GM12878 (cell line): ENCODE measurements at regions not wholly inside any gene's neighbourhood (a gene's known extent, or its start where the extent isn't known, plus 50 kb on each side); places are given as distances from the start of the nearest gene placed in this dataset.

ENCODE experiments used
- ATAC-seq: fragments of 200-7000 bp; cut with Tn5 transposase; 3 replicates; pipeline ENCODE4 v1.9.1; 2020; ENCODE audit warnings: mild to moderate bottlenecking, moderate library complexity
- BruUV-seq: library from RNA; stranded (reverse); fragments of 400-500 nt; replicated peaks from 2 replicates; lab custom pipeline; 2021; lab: Mats Ljungman, UMichigan
- CTCF ChIA-PET: fragments of 300-600 bp; sonication (Branson Sonifier 250); formaldehyde crosslinking; extraction: SDS; loops from one replicate; lab custom pipeline; 2021; ENCODE audit warnings: inconsistent platforms; lab: Yijun Ruan, JAX
- POLR2A ChIA-PET: fragments of 350-600 bp; formaldehyde crosslinking; extraction: SDS; loops from one replicate; lab custom pipeline; 2021; ENCODE audit warnings: inconsistent platforms; lab: Charles Lee
- RAD21 ChIA-PET: fragments of 300-600 bp; sonication (Branson Sonifier 250); formaldehyde crosslinking; loops from one replicate; lab custom pipeline; 2023; ENCODE audit warnings: antibody characterized with exemption; ENCODE audit not compliant: unreplicated experiment; lab: Charles Lee
- SMC1A ChIA-PET: fragments of 300-600 bp; sonication (Branson Sonifier 250); formaldehyde crosslinking; loops from one replicate; lab custom pipeline; 2023; ENCODE audit not compliant: unreplicated experiment, uncharacterized antibody; lab: Charles Lee
- DNase-seq: peaks from one replicate; pipeline ENCODE4 v3.0.0-alpha.2; 2011; ENCODE audit warnings: low read depth, low spot score
- FAIRE-seq: peaks from 3 replicates; lab custom pipeline; 2011; peaks lifted over from hg19 to GRCh38; lab: Jason Lieb, UNC
- H2AFZ ChIP-seq: 2 replicates; pipeline ENCODE4 v1.6.0; 2011; ENCODE audit warnings: low read depth, low read length, control low read depth; ENCODE audit not compliant: control insufficient read depth
- H3K27ac ChIP-seq: 2 replicates; pipeline ENCODE4 v1.5.1; 2011; ENCODE audit warnings: control low read depth; ENCODE audit not compliant: control insufficient read depth, insufficient read depth
- H3K27me3 ChIP-seq, 2 experiments: replicated peaks in 1 of 2; 2 replicates each; pipeline versions ENCODE4 v1.6.0 to v1.6.1; 2011; ENCODE audit warnings: low read length in 1 of 2; ENCODE audit not compliant: control insufficient read depth in 2 of 2, insufficient read depth in 2 of 2
- H3K36me3 ChIP-seq, 2 experiments: 2 replicates each; pipeline ENCODE4 v1.5.1; 2011; ENCODE audit warnings: low read length in 1 of 2; ENCODE audit not compliant: control insufficient read depth in 2 of 2, insufficient read depth in 2 of 2
- H3K4me1 ChIP-seq: 2 replicates; pipeline ENCODE4 v1.6.1; 2011; ENCODE audit warnings: mild to moderate bottlenecking, low read length, moderate library complexity, mixed read lengths; ENCODE audit not compliant: control insufficient read depth, insufficient read depth
- H3K4me2 ChIP-seq: 2 replicates; pipeline ENCODE4 v1.6.0; 2011; ENCODE audit warnings: control low read depth; ENCODE audit not compliant: control insufficient read depth, insufficient read depth
- H3K4me3 ChIP-seq: fragments of 200-600 bp; sonication (generic); 2 replicates; pipeline ENCODE4 v1.5.1; 2016
- H3K79me2 ChIP-seq: 2 replicates; pipeline ENCODE4 v1.6.0; 2011; ENCODE audit warnings: low read length; ENCODE audit not compliant: control insufficient read depth, insufficient read depth
- H3K9ac ChIP-seq: 2 replicates; pipeline ENCODE4 v1.8.0; 2011; ENCODE audit warnings: low read length, control low read depth, mixed read lengths; ENCODE audit not compliant: control insufficient read depth, insufficient read depth
- H3K9me3 ChIP-seq: replicated peaks from 3 replicates; pipeline ENCODE4 v1.5.1; 2011; ENCODE audit warnings: mild to moderate bottlenecking, low read length; ENCODE audit not compliant: control insufficient read depth, insufficient read depth
- H4K20me1 ChIP-seq: 2 replicates; pipeline ENCODE4 v1.6.0; 2011; ENCODE audit not compliant: control insufficient read depth, insufficient read depth
- ATF7 ChIP-seq: fragments of 450-650 bp; IDR thresholded peaks from 2 replicates; pipeline ENCODE4 v1.6.1; 2016; ENCODE audit warnings: low read depth, mild to moderate bottlenecking
- CBFB ChIP-seq: IDR thresholded peaks from 2 replicates; pipeline ENCODE4 v1.6.1; 2016; ENCODE audit warnings: antibody characterized with exemption, low read depth
- CHD2 ChIP-seq: IDR thresholded peaks from 2 replicates; pipeline ENCODE4 v1.6.1; 2011; ENCODE audit warnings: low read depth, low read length, improper control_type of control experiment, borderline replicate concordance
- DPF2 ChIP-seq: fragments of 450-650 bp; IDR thresholded peaks from 2 replicates; pipeline ENCODE4 v1.6.1; 2017; ENCODE audit warnings: mild to moderate bottlenecking
- ETV6 ChIP-seq, 2 experiments: fragments of 450-650 bp in 1 of 2; IDR thresholded peaks in 1 of 2; conservative IDR thresholded peaks in 1 of 2; 2 replicates each; pipeline ENCODE4 v1.6.1; 2014; ENCODE audit warnings: antibody characterized with exemption in 1 of 2, borderline replicate concordance in 1 of 2, low read depth in 1 of 2, mild to moderate bottlenecking in 1 of 2, moderate library complexity in 1 of 2
- NR2C1 ChIP-seq: fragments of 450-650 bp; IDR thresholded peaks from 2 replicates; pipeline ENCODE4 v1.6.1; 2017; ENCODE audit warnings: antibody characterized with exemption, mild to moderate bottlenecking, moderate library complexity
- NR2C2 ChIP-seq: IDR thresholded peaks from 2 replicates; pipeline ENCODE4 v1.6.1; 2011; ENCODE audit warnings: borderline replicate concordance, low read depth; ENCODE audit not compliant: control insufficient read depth, insufficient read length
- POLR2AphosphoS5 ChIP-seq: IDR thresholded peaks from 2 replicates; pipeline ENCODE4 v1.6.1; 2011; ENCODE audit warnings: mild to moderate bottlenecking, low read length, inconsistent platforms
- RUNX3 ChIP-seq: IDR thresholded peaks from 2 replicates; pipeline ENCODE4 v1.6.1; 2012; ENCODE audit warnings: low read length, inconsistent platforms
- SMC3 ChIP-seq: IDR thresholded peaks from 2 replicates; pipeline ENCODE4 v1.6.1; 2011; ENCODE audit warnings: low read length, improper control_type of control experiment, borderline replicate concordance
- TCF12 ChIP-seq: IDR thresholded peaks from 2 replicates; pipeline ENCODE4 v1.6.1; 2011; ENCODE audit warnings: low read depth, mild to moderate bottlenecking, low read length
- ZZZ3 ChIP-seq: IDR thresholded peaks from 2 replicates; pipeline ENCODE4 v1.6.1; 2011; ENCODE audit warnings: low read depth; ENCODE audit not compliant: control insufficient read depth, insufficient read length
- WGBS: methylation state at CpG from one replicate; pipeline ENCODE4 v1.1.6; 2016; ENCODE audit warnings: low lambda C conversion rate; ENCODE audit not compliant: insufficient replicate concordance, insufficient coverage; ENCODE audit errors: missing lambda C conversion rate; 5-methylcytosine and 5-hydroxymethylcytosine counted together
- in situ Hi-C: fragments of 300-500 bp; cut with MboI; formaldehyde crosslinking; loops from 9 replicates; pipeline ENCODE4 v1.14.3; 2018; ENCODE audit warnings: mixed read lengths
- intact Hi-C: fragments of 100-400 bp; cut with micrococcal nuclease; formaldehyde crosslinking; loops from one replicate; pipeline ENCODE4 v1.14.2; 2022; ENCODE audit not compliant: unreplicated experiment
- TF ChIP-seq, protein P1 (sequence below): IDR thresholded peaks from 2 replicates; pipeline ENCODE4 v1.6.1; 2012; ENCODE audit warnings: improper control_type of control experiment, low read depth, low read length; ENCODE audit not compliant: insufficient replicate concordance

DNA sequence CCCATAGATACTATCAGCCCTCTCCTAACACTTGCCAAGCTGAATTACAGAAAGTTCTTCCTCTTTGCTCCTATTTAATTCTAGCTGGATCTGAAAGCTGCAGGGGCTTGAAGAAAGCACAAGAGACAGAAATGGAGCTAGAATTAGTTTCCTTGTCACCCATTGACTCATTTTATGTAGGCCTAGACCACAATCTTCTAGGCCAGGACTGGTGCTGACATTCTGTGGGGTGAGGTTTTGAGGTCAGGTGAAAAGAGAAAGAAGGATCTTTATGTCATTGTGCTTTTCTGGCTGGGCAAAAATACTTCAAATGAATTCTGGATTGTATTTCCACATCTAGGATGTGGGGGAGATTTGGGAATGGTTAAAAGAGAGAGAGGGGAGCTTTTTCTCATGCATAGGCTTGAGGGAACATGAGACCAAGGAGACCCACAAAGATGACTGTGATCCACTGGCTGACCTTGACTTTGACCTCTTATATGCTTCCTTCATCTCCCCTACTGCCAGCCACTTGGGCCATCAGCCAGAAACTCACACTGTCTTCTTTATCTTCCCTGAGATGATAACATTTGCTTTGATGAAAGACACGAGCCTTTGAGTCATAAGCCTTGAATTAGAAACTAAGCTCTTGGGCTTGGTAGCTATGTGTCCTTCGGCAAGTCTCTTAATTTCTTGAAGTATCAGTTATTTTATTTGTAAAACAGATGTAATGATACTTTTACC lies 274.9 kb upstream of the CADM1 start (continued):
- TF ChIP-seq, protein P1, sequence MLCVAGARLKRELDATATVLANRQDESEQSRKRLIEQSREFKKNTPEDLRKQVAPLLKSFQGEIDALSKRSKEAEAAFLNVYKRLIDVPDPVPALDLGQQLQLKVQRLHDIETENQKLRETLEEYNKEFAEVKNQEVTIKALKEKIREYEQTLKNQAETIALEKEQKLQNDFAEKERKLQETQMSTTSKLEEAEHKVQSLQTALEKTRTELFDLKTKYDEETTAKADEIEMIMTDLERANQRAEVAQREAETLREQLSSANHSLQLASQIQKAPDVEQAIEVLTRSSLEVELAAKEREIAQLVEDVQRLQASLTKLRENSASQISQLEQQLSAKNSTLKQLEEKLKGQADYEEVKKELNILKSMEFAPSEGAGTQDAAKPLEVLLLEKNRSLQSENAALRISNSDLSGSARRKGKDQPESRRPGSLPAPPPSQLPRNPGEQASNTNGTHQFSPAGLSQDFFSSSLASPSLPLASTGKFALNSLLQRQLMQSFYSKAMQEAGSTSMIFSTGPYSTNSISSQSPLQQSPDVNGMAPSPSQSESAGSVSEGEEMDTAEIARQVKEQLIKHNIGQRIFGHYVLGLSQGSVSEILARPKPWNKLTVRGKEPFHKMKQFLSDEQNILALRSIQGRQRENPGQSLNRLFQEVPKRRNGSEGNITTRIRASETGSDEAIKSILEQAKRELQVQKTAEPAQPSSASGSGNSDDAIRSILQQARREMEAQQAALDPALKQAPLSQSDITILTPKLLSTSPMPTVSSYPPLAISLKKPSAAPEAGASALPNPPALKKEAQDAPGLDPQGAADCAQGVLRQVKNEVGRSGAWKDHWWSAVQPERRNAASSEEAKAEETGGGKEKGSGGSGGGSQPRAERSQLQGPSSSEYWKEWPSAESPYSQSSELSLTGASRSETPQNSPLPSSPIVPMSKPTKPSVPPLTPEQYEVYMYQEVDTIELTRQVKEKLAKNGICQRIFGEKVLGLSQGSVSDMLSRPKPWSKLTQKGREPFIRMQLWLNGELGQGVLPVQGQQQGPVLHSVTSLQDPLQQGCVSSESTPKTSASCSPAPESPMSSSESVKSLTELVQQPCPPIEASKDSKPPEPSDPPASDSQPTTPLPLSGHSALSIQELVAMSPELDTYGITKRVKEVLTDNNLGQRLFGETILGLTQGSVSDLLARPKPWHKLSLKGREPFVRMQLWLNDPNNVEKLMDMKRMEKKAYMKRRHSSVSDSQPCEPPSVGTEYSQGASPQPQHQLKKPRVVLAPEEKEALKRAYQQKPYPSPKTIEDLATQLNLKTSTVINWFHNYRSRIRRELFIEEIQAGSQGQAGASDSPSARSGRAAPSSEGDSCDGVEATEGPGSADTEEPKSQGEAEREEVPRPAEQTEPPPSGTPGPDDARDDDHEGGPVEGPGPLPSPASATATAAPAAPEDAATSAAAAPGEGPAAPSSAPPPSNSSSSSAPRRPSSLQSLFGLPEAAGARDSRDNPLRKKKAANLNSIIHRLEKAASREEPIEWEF: no peak
- TF ChIP-seq SMC3 (no peak), NR2C2 (no peak), DPF2 (no peak)

DNA sequence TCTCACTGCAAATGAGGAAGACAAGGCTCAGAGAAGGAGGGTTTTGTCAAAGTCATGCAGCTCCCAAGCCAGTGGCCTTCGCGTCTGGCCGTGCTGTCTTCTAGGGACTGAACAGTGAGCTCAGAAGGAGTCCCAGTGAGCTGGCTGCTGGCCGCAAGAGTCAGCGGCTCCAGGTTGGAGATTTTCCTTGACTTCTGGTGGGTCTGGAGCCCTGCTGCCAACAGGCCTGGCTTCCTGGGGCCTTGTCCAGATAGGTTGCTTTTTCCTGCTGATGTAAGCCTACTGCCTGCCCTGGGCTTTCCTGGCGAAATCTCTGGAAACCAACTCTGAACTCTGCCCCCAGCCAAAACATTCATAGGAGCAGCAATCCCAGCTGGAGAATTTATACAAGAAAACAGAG lies 272.7 kb upstream of the CADM1 start:
- DNase-seq (no peak), ATAC-seq (no peak)
- Histone ChIP-seq H3K4me3 (no peak overlapping the region), H3K79me2 (no peaks in the 10 kb centered on the region), H3K9ac (no peak overlapping the region), H2AFZ (no peak overlapping the region), H3K9me3 (no peaks in the 10 kb centered on the region; the same call in 2 of the 3 replicates), H3K27ac (no peak overlapping the region), H4K20me1 (no peaks in the 10 kb centered on the region)
- CTCF ChIA-PET: no interaction called here
- no TSS peak for BruUV-seq
- no peak for TF ChIP-seq CBFB
- no peak for TF ChIP-seq ETV6 (conservative IDR thresholded peaks at IDR 0.05 in 1 of 2, IDR thresholded peaks at IDR 0.05 in 1 of 2; ENCODE audit: borderline replicate concordance in 1 of 2, low read depth in 1 of 2)
- no peak for TF ChIP-seq CHD2
- no peak for TF ChIP-seq ZZZ3
- no peak for TF ChIP-seq POLR2AphosphoS5
- TF ChIP-seq, protein P1: no peak
- TF ChIP-seq TCF12: no peak
- TF ChIP-seq RUNX3: no peak
- TF ChIP-seq ATF7: no peak
- no peak for TF ChIP-seq NR2C1
- TF ChIP-seq, all 136 proteins: peak for 0
- no peak overlapping the region for H3K4me2 ChIP-seq
- intact Hi-C loops: no loop called here
- no peaks in the 10 kb centered on the region for H3K4me1 ChIP-seq
- SMC1A ChIA-PET: no interaction called here
- FAIRE-seq: no peak
- H3K36me3 ChIP-seq: no peaks in the 10 kb centered on the region
- no peaks in the 10 kb centered on the region for H3K27me3 ChIP-seq
- RAD21 ChIA-PET: no interaction called here
- POLR2A ChIA-PET: no interaction called here
- in situ Hi-C loops: no loop called here
- WGBS: 82% methylated on average over 6 of the region's 6 CpGs
